Tibial nerve (tissue), 4 donors: ENCODE measurements at regions not wholly inside any gene's neighbourhood (a gene's known extent, or its start where the extent isn't known, plus 50 kb on each side); places are given as distances from the start of the nearest gene placed in this dataset.

Experiments used
- DNase-seq, 2 donors: peaks; one replicate each; pipeline ENCODE4 v3.0.0-alpha.2; 2019; ENCODE audit warnings: low spot score in 2 of 2
- H3K27ac ChIP-seq, 4 donors: fragments of 200-600 bp; sonication (generic) in 3 of 4; one replicate each; pipeline ENCODE4 v1.5.1; 2017 to 2019; ENCODE audit warnings: mild to moderate bottlenecking in 1 of 4
- H3K27me3 ChIP-seq, 2 donors: fragments of 200-600 bp; sonication (generic) in 1 of 2; one replicate each; pipeline versions ENCODE4 v1.5.1 to v1.6.0; 2017 to 2019
- H3K36me3 ChIP-seq, 3 donors: fragments of 200-600 bp; sonication (generic); one replicate each; pipeline ENCODE4 v1.5.1; 2018 to 2019
- H3K4me1 ChIP-seq, 4 donors: fragments of 200-600 bp; sonication (generic) in 3 of 4; one replicate each; pipeline ENCODE4 v1.5.1; 2017 to 2019
- H3K4me3 ChIP-seq, 4 donors: fragments of 200-600 bp; sonication (generic) in 3 of 4; one replicate each; pipeline ENCODE4 v1.5.1; 2017 to 2019; ENCODE audit warnings: mild to moderate bottlenecking in 1 of 4, moderate library complexity in 1 of 4
- H3K9me3 ChIP-seq, 4 donors: fragments of 200-600 bp; sonication (generic) in 3 of 4; one replicate each; pipeline ENCODE4 v1.5.1; 2017 to 2019
- EP300 ChIP-seq, 2 donors: sonication (generic); formaldehyde crosslinking; IDR thresholded peaks; one replicate each; pipeline ENCODE4 v1.6.1; 2017; ENCODE audit warnings: antibody characterized with exemption in 2 of 2, mild to moderate bottlenecking in 1 of 2
- POLR2A ChIP-seq, 2 donors: fragments of 450-650 bp; IDR thresholded peaks; one replicate each; pipeline ENCODE4 v1.6.1; 2017; ENCODE audit warnings: antibody characterized with exemption in 2 of 2, mild to moderate bottlenecking in 2 of 2, moderate library complexity in 2 of 2
- WGBS, 2 donors: methylation state at CpG; one replicate each; pipeline ENCODE4 v1.1.5; 2018; 5-methylcytosine and 5-hydroxymethylcytosine counted together
- TF ChIP-seq, protein P1 (sequence below), 5 experiments: fragments of 200-600 bp in 3 of 5; fragments of 450-650 bp in 2 of 5; sonication (generic) in 3 of 5; IDR thresholded peaks; one replicate each; pipeline ENCODE4 v1.5.1; 2016 to 2019; ENCODE audit warnings: antibody characterized with exemption in 5 of 5, mild to moderate bottlenecking in 3 of 5, moderate library complexity in 2 of 5

DNA sequence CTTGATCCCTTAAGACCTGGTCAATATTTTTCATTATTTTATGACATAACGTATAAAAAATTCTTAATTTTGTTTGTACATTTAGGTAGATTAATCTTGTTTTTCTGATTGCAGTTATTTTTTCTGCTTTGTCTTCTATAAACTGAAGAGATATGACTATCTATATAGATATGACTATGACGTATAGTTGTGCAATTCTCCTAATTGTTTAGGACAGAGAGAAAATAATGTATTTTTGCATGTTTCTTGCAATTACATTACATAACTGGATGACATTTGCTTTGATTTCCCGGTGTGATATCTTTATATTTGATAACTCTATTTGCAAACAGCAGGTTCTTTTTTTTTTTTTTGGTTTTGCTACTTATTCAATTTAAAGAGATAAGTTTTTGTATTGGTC is 310.2 kb upstream of the REG3G start:
- H3K9me3 ChIP-seq: no peaks in the 10 kb centered on the region
- TF ChIP-seq EP300 (IDR thresholded peaks at IDR 0.05) (no peak), POLR2A (IDR thresholded peaks at IDR 0.05) (no peak)
- TF ChIP-seq, protein P1, sequence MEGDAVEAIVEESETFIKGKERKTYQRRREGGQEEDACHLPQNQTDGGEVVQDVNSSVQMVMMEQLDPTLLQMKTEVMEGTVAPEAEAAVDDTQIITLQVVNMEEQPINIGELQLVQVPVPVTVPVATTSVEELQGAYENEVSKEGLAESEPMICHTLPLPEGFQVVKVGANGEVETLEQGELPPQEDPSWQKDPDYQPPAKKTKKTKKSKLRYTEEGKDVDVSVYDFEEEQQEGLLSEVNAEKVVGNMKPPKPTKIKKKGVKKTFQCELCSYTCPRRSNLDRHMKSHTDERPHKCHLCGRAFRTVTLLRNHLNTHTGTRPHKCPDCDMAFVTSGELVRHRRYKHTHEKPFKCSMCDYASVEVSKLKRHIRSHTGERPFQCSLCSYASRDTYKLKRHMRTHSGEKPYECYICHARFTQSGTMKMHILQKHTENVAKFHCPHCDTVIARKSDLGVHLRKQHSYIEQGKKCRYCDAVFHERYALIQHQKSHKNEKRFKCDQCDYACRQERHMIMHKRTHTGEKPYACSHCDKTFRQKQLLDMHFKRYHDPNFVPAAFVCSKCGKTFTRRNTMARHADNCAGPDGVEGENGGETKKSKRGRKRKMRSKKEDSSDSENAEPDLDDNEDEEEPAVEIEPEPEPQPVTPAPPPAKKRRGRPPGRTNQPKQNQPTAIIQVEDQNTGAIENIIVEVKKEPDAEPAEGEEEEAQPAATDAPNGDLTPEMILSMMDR (IDR thresholded peaks at IDR 0.05): no peak
- no peaks in the 10 kb centered on the region for H3K4me1 ChIP-seq
- no peaks in the 10 kb centered on the region for H3K27me3 ChIP-seq
- no peak overlapping the region for H3K27ac ChIP-seq
- 90 to 91% methylated on average over 3 of the region's 3 CpGs for WGBS, 2 donors
- DNase-seq: no peak
- H3K36me3 ChIP-seq: no peaks in the 10 kb centered on the region
- no peak overlapping the region for H3K4me3 ChIP-seq

DNA sequence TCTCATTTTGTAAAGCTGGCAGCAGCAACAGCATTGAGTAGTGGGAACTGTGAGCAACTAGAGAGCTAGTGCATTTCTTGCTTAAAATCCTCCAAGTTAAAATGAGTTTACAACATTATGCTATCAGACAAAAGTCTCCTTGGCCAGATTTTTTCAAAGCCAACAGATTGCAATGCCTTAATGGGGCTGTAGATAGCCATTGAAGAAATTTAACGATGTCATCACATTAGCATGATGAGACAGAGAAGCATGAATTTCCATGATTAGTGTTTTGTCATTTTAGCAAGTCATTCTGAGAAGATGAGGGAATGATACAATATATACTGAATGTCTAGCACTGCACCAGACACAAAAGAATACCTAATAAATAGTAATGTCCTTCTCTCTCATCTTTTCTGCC is 307.5 kb upstream of the REG3G start:
- TF ChIP-seq POLR2A (IDR thresholded peaks at IDR 0.05) (no peak), EP300 (IDR thresholded peaks at IDR 0.05) (no peak)
- TF ChIP-seq, protein P1 (IDR thresholded peaks at IDR 0.05): no peak
- WGBS, 2 donors: 73 to 82% methylated on average over 1 of the region's 1 CpG
- no peaks in the 10 kb centered on the region for H3K9me3 ChIP-seq

DNA sequence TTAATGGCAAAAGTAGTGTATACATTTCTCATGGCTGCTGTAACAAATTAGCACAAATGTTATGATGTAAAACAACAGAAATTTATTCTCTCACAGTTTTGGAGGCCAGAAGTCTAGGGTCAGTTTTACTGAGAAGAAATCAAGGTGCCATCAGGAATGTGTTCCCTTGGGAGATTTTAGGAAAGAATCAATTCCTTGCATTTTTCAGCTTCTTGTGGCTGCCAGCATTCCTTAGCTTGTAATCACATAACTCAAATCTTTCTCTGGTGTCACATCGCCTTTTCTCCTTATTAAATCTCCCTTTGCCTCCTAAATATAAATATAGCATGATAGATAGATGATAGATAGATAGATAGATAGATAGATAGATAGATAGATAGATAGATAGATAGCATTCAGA is 307.0 kb upstream of the REG3G start:
- H3K27ac ChIP-seq: no peak overlapping the region
- no peaks in the 10 kb centered on the region for H3K9me3 ChIP-seq
- TF ChIP-seq POLR2A (IDR thresholded peaks at IDR 0.05) (no peak), EP300 (IDR thresholded peaks at IDR 0.05) (no peak)
- TF ChIP-seq, protein P1 (IDR thresholded peaks at IDR 0.05): no peak
- WGBS, 2 donors: 64 to 69% methylated on average over 1 of the region's 1 CpG
- DNase-seq: no peak
- H3K27me3 ChIP-seq: no peaks in the 10 kb centered on the region
- H3K36me3 ChIP-seq: no peaks in the 10 kb centered on the region
- H3K4me3 ChIP-seq: no peak overlapping the region
- no peaks in the 10 kb centered on the region for H3K4me1 ChIP-seq

More for the DNA sequence above, 307.5 kb upstream of the REG3G start:
- no peaks in the 10 kb centered on the region for H3K36me3 ChIP-seq
- no peak overlapping the region for H3K4me3 ChIP-seq
- no peak for DNase-seq
- H3K27me3 ChIP-seq: no peaks in the 10 kb centered on the region
- no peak overlapping the region for H3K27ac ChIP-seq
- H3K4me1 ChIP-seq: no peaks in the 10 kb centered on the region

DNA sequence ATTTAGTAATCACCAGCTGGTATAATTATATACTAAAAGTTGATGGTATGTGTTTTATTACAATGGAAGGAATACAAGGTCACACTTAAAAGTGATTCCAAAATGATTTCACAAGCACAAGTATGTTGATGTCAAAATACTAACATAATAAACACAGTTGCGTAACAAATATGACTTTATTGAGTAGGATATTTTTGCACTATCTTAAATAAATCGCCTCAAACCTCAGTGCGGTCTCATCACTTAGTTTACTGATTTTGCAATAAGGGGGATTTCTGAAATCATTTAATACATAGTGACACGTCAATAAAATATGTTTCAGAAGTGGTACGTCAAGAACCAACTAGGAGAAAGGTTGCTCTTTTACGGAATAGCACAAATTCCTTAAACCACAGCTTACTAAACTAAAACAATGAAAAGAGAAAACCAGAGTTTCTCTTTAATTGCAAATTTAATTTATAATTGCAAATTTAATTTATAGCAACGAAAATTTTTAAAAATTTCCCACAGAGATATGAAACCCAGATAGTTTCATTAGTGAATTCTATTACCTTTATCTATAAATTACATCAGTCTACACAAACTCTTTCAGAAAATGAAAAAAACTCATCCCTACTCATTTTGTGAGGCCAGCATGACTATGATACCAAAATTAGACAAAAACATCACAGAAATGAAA is 304.0 kb upstream of the REG3G start:
- Histone ChIP-seq H3K4me3 (no peak overlapping the region), H3K27me3 (no peaks in the 10 kb centered on the region), H3K9me3 (no peaks in the 10 kb centered on the region), H3K4me1 (no peaks in the 10 kb centered on the region), H3K36me3 (no peaks in the 10 kb centered on the region), H3K27ac (no peak overlapping the region)
- TF ChIP-seq, protein P1 (IDR thresholded peaks at IDR 0.05): no peak
- TF ChIP-seq EP300 (IDR thresholded peaks at IDR 0.05) (no peak), POLR2A (IDR thresholded peaks at IDR 0.05) (no peak)
- 89 to 90% methylated on average over 7 of the region's 7 CpGs for whole genome bisulfite sequencing, 2 donors
- DNase-seq: no peak

DNA sequence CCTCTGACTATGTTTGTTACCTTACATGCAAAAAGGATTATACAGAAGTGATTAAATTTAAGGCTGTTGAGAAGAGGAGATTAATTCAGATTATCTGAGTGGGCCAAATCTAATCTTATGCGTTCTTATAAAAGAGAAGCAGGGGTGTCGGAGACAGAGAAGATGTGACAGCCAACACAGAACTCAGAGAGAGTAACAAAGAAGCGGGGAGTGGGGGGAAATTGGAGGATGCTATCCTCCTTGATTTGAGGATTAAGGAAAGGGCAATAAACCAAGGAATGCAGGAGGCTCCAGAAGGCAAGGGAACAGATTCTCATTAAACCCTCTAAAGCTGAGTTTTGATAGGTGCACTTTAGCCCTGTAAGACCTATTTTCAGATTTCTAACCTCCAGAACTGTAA is 291.3 kb upstream of the REG3G start:
- Histone ChIP-seq H3K27me3 (no peaks in the 10 kb centered on the region), H3K9me3 (peaks cover 0 to 3% (median 0%) of the 10 kb centered on the region in 4 donors), H3K4me3 (no peak overlapping the region), H3K27ac (no peak overlapping the region), H3K36me3 (no peaks in the 10 kb centered on the region), H3K4me1 (no peaks in the 10 kb centered on the region)
- TF ChIP-seq POLR2A (IDR thresholded peaks at IDR 0.05) (no peak), EP300 (IDR thresholded peaks at IDR 0.05) (no peak)
- TF ChIP-seq, protein P1 (IDR thresholded peaks at IDR 0.05): no peak
- no peak for DNase-seq
- WGBS, 2 donors: 79 to 81% methylated on average over 3 of the region's 3 CpGs
